HepG2 (cell line): ENCODE measurements at regions not wholly inside any gene's neighbourhood (a gene's known extent, or its start where the extent isn't known, plus 50 kb on each side); places are given as distances from the start of the nearest gene placed in this dataset.

Experiments
- ATAC-seq: fragments of 200-7000 bp; cut with Tn5 transposase; 3 replicates; pipeline ENCODE4 v1.9.1; 2020; ENCODE audit warnings: mild to moderate bottlenecking, moderate library complexity
- BruUV-seq: library from RNA; stranded (reverse); fragments of 400-500 nt; replicated peaks from 2 replicates; lab custom pipeline; 2021; lab: Mats Ljungman, UMichigan
- CTCF ChIA-PET: fragments of 300-600 bp; formaldehyde crosslinking; extraction: SDS; loops from one replicate; lab custom pipeline; 2021; ENCODE audit warnings: low total read pairs, inconsistent platforms, low intra/inter-chr PET ratio; lab: Yijun Ruan, JAX
- POLR2A ChIA-PET: fragments of 350-600 bp; sonication (Branson Sonifier 250); formaldehyde crosslinking; loops from one replicate; lab custom pipeline; 2020; ENCODE audit warnings: antibody characterized with exemption, inconsistent platforms; lab: Yijun Ruan, JAX
- DNase-seq: peaks from one replicate; pipeline ENCODE4 v3.0.0-alpha.2; 2015; ENCODE audit warnings: low spot score
- FAIRE-seq: peaks from 3 replicates; lab custom pipeline; 2011; peaks lifted over from hg19 to GRCh38; lab: Jason Lieb, UNC
- H2AFZ ChIP-seq: one replicate; pipeline ENCODE4 v1.6.1; 2011; ENCODE audit warnings: low read length, inconsistent platforms
- H3K27ac ChIP-seq: fragments of 300-600 bp; 3 replicates; pipeline ENCODE4 v1.8.0; 2011; ENCODE audit warnings: mixed run types, mild to moderate bottlenecking, mixed read lengths, low read length, inconsistent platforms; ENCODE audit not compliant: insufficient read depth; ENCODE audit errors: extremely low read length
- H3K27me3 ChIP-seq, 2 experiments: fragments of 200-600 bp in 1 of 2; 2 replicates in 1 of 2; 3 replicates in 1 of 2; pipeline versions ENCODE4 v1.6.0 to v1.8.0; 2011; ENCODE audit warnings: low read length in 2 of 2, mild to moderate bottlenecking in 2 of 2, moderate library complexity in 2 of 2, inconsistent platforms in 1 of 2; ENCODE audit not compliant: insufficient read depth in 2 of 2, control insufficient read depth in 1 of 2
- H3K36me3 ChIP-seq, 2 experiments: fragments of 200-600 bp in 1 of 2; replicated peaks in 1 of 2; 2 replicates in 1 of 2; 3 replicates in 1 of 2; pipeline versions ENCODE4 v1.5.1 to v1.8.0; 2011; ENCODE audit warnings: low read length in 2 of 2, inconsistent platforms in 1 of 2; ENCODE audit not compliant: insufficient read depth in 2 of 2, control insufficient read depth in 1 of 2
- H3K4me1 ChIP-seq: 2 replicates; pipeline ENCODE4 v1.5.1; 2012; ENCODE audit warnings: low read length, inconsistent platforms; ENCODE audit not compliant: insufficient read depth
- H3K4me2 ChIP-seq: 2 replicates; pipeline ENCODE4 v1.6.0; 2011; ENCODE audit warnings: low read depth, low read length, inconsistent platforms
- H3K4me3 ChIP-seq, 3 experiments: fragments of 200-600 bp in 1 of 3; sonication (generic), shearing (Covaris generic) in 1 of 3; replicated peaks in 1 of 3; 2 replicates each; pipeline ENCODE4 v1.5.1; 2011 to 2016; ENCODE audit warnings: low read length in 3 of 3, inconsistent platforms in 2 of 3, low read depth in 2 of 3, mild to moderate bottlenecking in 2 of 3, control low read depth in 1 of 3, mixed read lengths in 1 of 3; ENCODE audit not compliant: insufficient read depth in 1 of 3
- H3K79me2 ChIP-seq: one replicate; pipeline ENCODE4 v1.6.1; 2011; ENCODE audit warnings: low read length, inconsistent platforms; ENCODE audit not compliant: insufficient read depth
- H3K9ac ChIP-seq: 2 replicates; pipeline ENCODE4 v1.6.0; 2011; ENCODE audit warnings: mild to moderate bottlenecking, low read depth, low read length, inconsistent platforms; ENCODE audit not compliant: insufficient read depth
- H3K9me3 ChIP-seq: 2 replicates; pipeline ENCODE4 v1.5.1; 2012; ENCODE audit warnings: mild to moderate bottlenecking, low read length
- H4K20me1 ChIP-seq: 2 replicates; pipeline ENCODE4 v1.6.0; 2011; ENCODE audit warnings: inconsistent platforms, mild to moderate bottlenecking, low read length, moderate library complexity; ENCODE audit not compliant: insufficient read depth
- KDM5B ChIP-seq: sonication (generic); formaldehyde crosslinking; IDR thresholded peaks from 2 replicates; pipeline ENCODE4 v1.4.0; 2020; ENCODE audit warnings: missing genetic modification reagents, mild to moderate bottlenecking, borderline replicate concordance
- MZF1 ChIP-seq: sonication (generic); formaldehyde crosslinking; IDR thresholded peaks from 2 replicates; pipeline ENCODE4 v1.8.1; 2023; ENCODE audit warnings: mild to moderate bottlenecking, missing genetic modification reagents, borderline replicate concordance
- NFKBIZ ChIP-seq: IDR thresholded peaks from 2 replicates; pipeline ENCODE4 v1.6.1; 2018; ENCODE audit warnings: missing genetic modification reagents, missing compliant biosample characterization
- PHF21A ChIP-seq: sonication (generic); formaldehyde crosslinking; IDR thresholded peaks from 2 replicates; pipeline ENCODE4 v1.5.0; 2020; ENCODE audit warnings: mild to moderate bottlenecking, missing genetic modification reagents
- XBP1 ChIP-seq: sonication (generic); formaldehyde crosslinking; IDR thresholded peaks from 2 replicates; pipeline ENCODE4 v1.5.0; 2020; ENCODE audit warnings: missing genetic modification reagents
- ZBTB44 ChIP-seq: sonication (generic); formaldehyde crosslinking; IDR thresholded peaks from 2 replicates; pipeline ENCODE4 v1.4.0; 2020; ENCODE audit warnings: missing genetic modification reagents
- ZFP37 ChIP-seq: sonication (generic); formaldehyde crosslinking; IDR thresholded peaks from 2 replicates; pipeline ENCODE4 v1.4.0; 2020; ENCODE audit warnings: missing genetic modification reagents, borderline replicate concordance
- ZGPAT ChIP-seq: IDR thresholded peaks from 2 replicates; pipeline ENCODE4 v1.6.1; 2016; ENCODE audit warnings: mild to moderate bottlenecking
- ZNF441 ChIP-seq: sonication (generic); formaldehyde crosslinking; IDR thresholded peaks from 2 replicates; pipeline ENCODE4 v1.7.0; 2021; ENCODE audit warnings: missing genetic modification reagents, borderline replicate concordance
- ZNF772 ChIP-seq: sonication (generic); formaldehyde crosslinking; IDR thresholded peaks from 2 replicates; pipeline ENCODE4 v1.5.0; 2020; ENCODE audit warnings: mild to moderate bottlenecking, missing genetic modification reagents
- ZSCAN20 ChIP-seq: sonication (generic); formaldehyde crosslinking; IDR thresholded peaks from 2 replicates; pipeline ENCODE4 v1.4.0; 2020; ENCODE audit warnings: missing genetic modification reagents, mild to moderate bottlenecking, borderline replicate concordance
- in situ Hi-C: cut with HindIII; loops from 2 replicates; pipeline ENCODE4 v1.10.0; 2017; ENCODE audit warnings: low pct_unique_long_range_greater_than_20kb; ENCODE audit not compliant: extremely low pct_ligation_motif_present
- intact Hi-C: fragments of 100-400 bp; cut with micrococcal nuclease; formaldehyde crosslinking; loops from one replicate; pipeline ENCODE4 v1.10.0; 2022; ENCODE audit not compliant: unreplicated experiment

- no peaks in the 10 kb centered on the region for H3K9me3 ChIP-seq
- H3K27ac ChIP-seq = no peak overlapping the region
- no peak overlapping the region for H3K9ac ChIP-seq
- no peaks in the 10 kb centered on the region for H3K79me2 ChIP-seq
- no peak for TF ChIP-seq NFKBIZ (CRISPR knock-in tag)
- TF ChIP-seq ZSCAN20 (CRISPR knock-in tag) = no peak
- TF ChIP-seq ZNF441 = no peak
- TF ChIP-seq MZF1 (CRISPR knock-in tag) = no peak
- TF ChIP-seq ZNF772 (CRISPR knock-in tag) = no peak
- TF ChIP-seq ZFP37 (CRISPR knock-in tag) = no peak
- no peak for TF ChIP-seq PHF21A (CRISPR knock-in tag)
- TF ChIP-seq KDM5B (CRISPR knock-in tag) = no peak
- no peak for TF ChIP-seq ZGPAT (CRISPR knock-in tag)
- no peak for TF ChIP-seq ZBTB44 (CRISPR knock-in tag)
- no peak for TF ChIP-seq XBP1 (CRISPR knock-in tag)
- in situ Hi-C loops (no loop called here), intact Hi-C loops (no loop called here)
- ChIA-PET POLR2A (no interaction called here), CTCF (no interaction called here)
- H3K4me1 ChIP-seq = no peaks in the 10 kb centered on the region
- no peaks in the 10 kb centered on the region for H3K27me3 ChIP-seq
- ATAC-seq (no peak), FAIRE-seq (no peak), DNase-seq (no peak)
- no peak overlapping the region for H3K4me3 ChIP-seq
- no TSS peak for BruUV-seq
- no peak overlapping the region for H3K4me2 ChIP-seq
- H4K20me1 ChIP-seq = no peaks in the 10 kb centered on the region
- H3K36me3 ChIP-seq = no peaks in the 10 kb centered on the region
- no peak overlapping the region for H2AFZ ChIP-seq
Observed at GRCh38 chr15:61339516-61339915, 110.4 kb upstream of the RORA start.
